ENCODE measurements at regions not wholly inside any gene's neighbourhood (a gene's known extent, or its start where the extent isn't known, plus 50 kb on each side); places are given as distances from the start of the nearest gene placed in this dataset.
"Not testable (repeated sequence)": the region's sequence is repeated elsewhere in the genome, so short reads cannot be mapped to it uniquely, and the experiment has no call there.

GRCh38 chr4:66465111-66465510 is 794.8 kb upstream of the EPHA5 start:
- H3K4me3 ChIP-seq (ENCODE audit: low read depth, low read length), result no peak overlapping the region
- TF ChIP-seq CTCF (IDR thresholded peaks at IDR 0.05; ENCODE audit: borderline replicate concordance, insufficient read depth, low read depth, low read length), result no peak

- not testable (repeated sequence) for H3K4me3 ChIP-seq (ENCODE audit: low read depth, low read length)
These were observed 792.6 kb upstream of the EPHA5 start for GRCh38 chr4:66462890-66463289.

GRCh38 chr4:66451741-66452140 is 781.5 kb upstream of the EPHA5 start:
- no peak overlapping the region for H3K4me3 ChIP-seq (ENCODE audit: low read depth, low read length)
- no peak for TF ChIP-seq CTCF (IDR thresholded peaks at IDR 0.05; ENCODE audit: borderline replicate concordance, insufficient read depth, low read depth, low read length)

GRCh38 chr4:66443008-66443407 is 772.7 kb upstream of the EPHA5 start:
- TF ChIP-seq CTCF (IDR thresholded peaks at IDR 0.05; ENCODE audit: borderline replicate concordance, insufficient read depth, low read depth, low read length), result no peak

GRCh38 chr4:66439508-66439907 is 769.2 kb upstream of the EPHA5 start:
- no peak overlapping the region for H3K4me3 ChIP-seq (ENCODE audit: low read depth, low read length)
- no peak for TF ChIP-seq CTCF (IDR thresholded peaks at IDR 0.05; ENCODE audit: borderline replicate concordance, insufficient read depth, low read depth, low read length)

More at GRCh38 chr4:66443008-66443407, 772.7 kb upstream of the EPHA5 start:
- H3K4me3 ChIP-seq (ENCODE audit: low read depth, low read length), result no peak overlapping the region

GRCh38 chr4:66433706-66434105 is 763.4 kb upstream of the EPHA5 start:
- no peak overlapping the region for H3K4me3 ChIP-seq (ENCODE audit: low read depth, low read length)
- TF ChIP-seq CTCF (IDR thresholded peaks at IDR 0.05; ENCODE audit: borderline replicate concordance, insufficient read depth, low read depth, low read length), result no peak

- no peak overlapping the region for H3K4me3 ChIP-seq (ENCODE audit: low read depth, low read length)
- TF ChIP-seq CTCF (IDR thresholded peaks at IDR 0.05; ENCODE audit: borderline replicate concordance, insufficient read depth, low read depth, low read length), result no peak
These were observed 760.6 kb upstream of the EPHA5 start for GRCh38 chr4:66430856-66431255.

GRCh38 chr4:66429276-66429675 is 759.0 kb upstream of the EPHA5 start:
- TF ChIP-seq CTCF (IDR thresholded peaks at IDR 0.05; ENCODE audit: borderline replicate concordance, insufficient read depth, low read depth, low read length), result no peak

More at GRCh38 chr4:66429276-66429675, 759.0 kb upstream of the EPHA5 start:
- no peak overlapping the region for H3K4me3 ChIP-seq (ENCODE audit: low read depth, low read length)
